ENCODE measurements at regions not wholly inside any gene's neighbourhood (a gene's known extent, or its start where the extent isn't known, plus 50 kb on each side); places are given as distances from the start of the nearest gene placed in this dataset.

- no peak overlapping the region for H3K9ac ChIP-seq
- H3K36me3 ChIP-seq (ENCODE audit: low read depth) = no peaks in the 10 kb centered on the region
- no peak overlapping the region for H2AFZ ChIP-seq
- no peaks in the 10 kb centered on the region for H4K20me1 ChIP-seq (ENCODE audit: insufficient read depth)
- H3F3A ChIP-seq (ENCODE audit: insufficient read depth) = no peaks in the 10 kb centered on the region
- WGBS, 2 experiments (ENCODE audit: low coverage in 1 of 2, low lambda C conversion rate in 2 of 2, missing lambda C conversion rate in 2 of 2) = 6 to 8% methylated on average over 7 of the region's 7 CpGs
- no peaks in the 10 kb centered on the region for H3K9me2 ChIP-seq (ENCODE audit: insufficient read depth)
- H3K79me2 ChIP-seq (ENCODE audit: insufficient read depth) = no peaks in the 10 kb centered on the region
- no peaks in the 10 kb centered on the region for H3K27me3 ChIP-seq (replicated peaks; ENCODE audit: insufficient read depth)
- no peak for TF ChIP-seq EZH2phosphoT487 (IDR thresholded peaks at IDR 0.05; ENCODE audit: insufficient read depth, low read depth)
- TF ChIP-seq EZH2 (IDR thresholded peaks at IDR 0.05; ENCODE audit: insufficient read depth, poor library complexity, severe bottlenecking) = no peak
- no peak overlapping the region for H3K4me3 ChIP-seq
- H3K4me1 ChIP-seq (ENCODE audit: insufficient read depth) = no peaks in the 10 kb centered on the region
- in situ Hi-C loops (cut with MboI) = no loop called here
- H3K9me3 ChIP-seq (ENCODE audit: low read depth) = peaks cover 8% of the 10 kb centered on the region
- DNase-seq = no peak
- no peak overlapping the region for H3K4me2 ChIP-seq (ENCODE audit: unreplicated experiment)
- H3K27ac ChIP-seq = no peak overlapping the region
Measured at GRCh38 chr21:19547951-19548840, 1144.6 kb upstream of the TMPRSS15 start.

- Histone ChIP-seq H3K4me2 (ENCODE audit: unreplicated experiment) (no peak overlapping the region), H3K36me3 (ENCODE audit: low read depth) (no peaks in the 10 kb centered on the region), H3F3A (ENCODE audit: insufficient read depth) (no peaks in the 10 kb centered on the region), H3K9ac (no peak overlapping the region), H3K4me3 (no peak overlapping the region), H3K27ac (no peak overlapping the region), H3K4me1 (ENCODE audit: insufficient read depth) (no peaks in the 10 kb centered on the region), H3K9me3 (ENCODE audit: low read depth) (peaks cover 5% of the 10 kb centered on the region), H2AFZ (no peak overlapping the region), H3K79me2 (ENCODE audit: insufficient read depth) (no peaks in the 10 kb centered on the region), H3K9me2 (ENCODE audit: insufficient read depth) (no peaks in the 10 kb centered on the region), H3K27me3 (replicated peaks; ENCODE audit: insufficient read depth) (no peaks in the 10 kb centered on the region), H4K20me1 (ENCODE audit: insufficient read depth) (no peaks in the 10 kb centered on the region)
- in situ Hi-C loops (cut with MboI) = no loop called here
- TF ChIP-seq EZH2 (IDR thresholded peaks at IDR 0.05; ENCODE audit: insufficient read depth, poor library complexity, severe bottlenecking) = no peak
- TF ChIP-seq EZH2phosphoT487 (IDR thresholded peaks at IDR 0.05; ENCODE audit: insufficient read depth, low read depth) = no peak
- no peak for DNase-seq
- 4% methylated on average over 2 of the region's 2 CpGs for WGBS, 2 experiments (ENCODE audit: low coverage in 1 of 2, low lambda C conversion rate in 2 of 2, missing lambda C conversion rate in 2 of 2)
Measured at GRCh38 chr21:19553919-19554615, 1150.5 kb upstream of the TMPRSS15 start.

DNA sequence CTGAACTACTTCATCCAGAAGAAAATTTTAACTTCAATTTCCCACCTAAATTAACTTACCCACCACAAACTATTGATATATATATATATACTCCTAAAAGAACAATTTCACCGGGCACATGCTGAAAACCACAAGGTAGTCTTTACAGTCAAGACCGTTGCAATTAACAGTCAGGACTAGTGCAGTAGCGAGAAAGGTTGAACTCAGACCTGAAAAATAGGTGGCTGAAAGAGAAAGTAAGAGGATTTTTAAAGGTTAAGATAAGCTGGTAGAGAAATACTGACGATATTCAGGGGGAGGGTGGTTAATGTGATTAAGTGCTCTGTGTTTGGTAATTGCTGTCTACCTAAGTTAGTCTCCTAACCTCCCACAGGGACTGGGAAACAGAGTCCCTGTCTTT is 1153.5 kb upstream of the TMPRSS15 start:
- in situ Hi-C loops (cut with MboI) = no loop called here
- 14 to 25% methylated on average over 4 of the region's 4 CpGs for WGBS, 2 experiments (ENCODE audit: low coverage in 1 of 2, low lambda C conversion rate in 2 of 2, missing lambda C conversion rate in 2 of 2)
- H3K9me2 ChIP-seq (ENCODE audit: insufficient read depth) = no peaks in the 10 kb centered on the region

GRCh38 chr21:19557488-19557887 is 1153.9 kb upstream of the TMPRSS15 start:
- TF ChIP-seq EZH2phosphoT487 (IDR thresholded peaks at IDR 0.05; ENCODE audit: insufficient read depth, low read depth) = no peak
- no peak for TF ChIP-seq EZH2 (IDR thresholded peaks at IDR 0.05; ENCODE audit: insufficient read depth, poor library complexity, severe bottlenecking)
- Histone ChIP-seq H3K27ac (no peak overlapping the region), H3K4me1 (ENCODE audit: insufficient read depth) (no peaks in the 10 kb centered on the region), H3K36me3 (ENCODE audit: low read depth) (no peaks in the 10 kb centered on the region), H3K4me2 (ENCODE audit: unreplicated experiment) (no peak overlapping the region), H3K27me3 (replicated peaks; ENCODE audit: insufficient read depth) (no peaks in the 10 kb centered on the region), H2AFZ (no peak overlapping the region), H3K4me3 (no peak overlapping the region), H3K9ac (no peak overlapping the region), H3K79me2 (ENCODE audit: insufficient read depth) (no peaks in the 10 kb centered on the region), H4K20me1 (ENCODE audit: insufficient read depth) (no peaks in the 10 kb centered on the region), H3K9me3 (ENCODE audit: low read depth) (peaks cover 7% of the 10 kb centered on the region), H3F3A (ENCODE audit: insufficient read depth) (no peaks in the 10 kb centered on the region), H3K9me2 (ENCODE audit: insufficient read depth) (no peaks in the 10 kb centered on the region)
- in situ Hi-C loops (cut with MboI) = no loop called here
- DNase-seq = no peak
- 5 to 11% methylated on average over 4 of the region's 4 CpGs for WGBS, 2 experiments (ENCODE audit: low coverage in 1 of 2, low lambda C conversion rate in 2 of 2, missing lambda C conversion rate in 2 of 2)

More for the DNA sequence above, 1153.5 kb upstream of the TMPRSS15 start:
- TF ChIP-seq EZH2 (IDR thresholded peaks at IDR 0.05; ENCODE audit: insufficient read depth, poor library complexity, severe bottlenecking) = no peak
- TF ChIP-seq EZH2phosphoT487 (IDR thresholded peaks at IDR 0.05; ENCODE audit: insufficient read depth, low read depth) = no peak
- Histone ChIP-seq H3K4me3 (no peak overlapping the region), H3K36me3 (ENCODE audit: low read depth) (no peaks in the 10 kb centered on the region), H3K27ac (no peak overlapping the region), H3K9me3 (ENCODE audit: low read depth) (peaks cover 7% of the 10 kb centered on the region), H3K79me2 (ENCODE audit: insufficient read depth) (no peaks in the 10 kb centered on the region), H3K27me3 (replicated peaks; ENCODE audit: insufficient read depth) (no peaks in the 10 kb centered on the region), H2AFZ (no peak overlapping the region), H3F3A (ENCODE audit: insufficient read depth) (no peaks in the 10 kb centered on the region), H3K4me1 (ENCODE audit: insufficient read depth) (no peaks in the 10 kb centered on the region), H3K4me2 (ENCODE audit: unreplicated experiment) (no peak overlapping the region), H3K9ac (no peak overlapping the region), H4K20me1 (ENCODE audit: insufficient read depth) (no peaks in the 10 kb centered on the region)
- DNase-seq = no peak
